Adipocyte (in vitro differentiated cells): ENCODE measurements at regions not wholly inside any gene's neighbourhood (a gene's known extent, or its start where the extent isn't known, plus 50 kb on each side); places are given as distances from the start of the nearest gene placed in this dataset.
A peak's percentile ranks its signal among the peaks of the same experiment; 100 is the strongest.

Experiments
- DNase-seq: peaks from one replicate; pipeline ENCODE4 v3.0.0-alpha.2; 2015; ENCODE audit warnings: low read depth
- H3K27me3 ChIP-seq: replicated peaks from 2 replicates; pipeline ENCODE4 v1.7.0; 2013; ENCODE audit warnings: mild to moderate bottlenecking, low read length, moderate library complexity; ENCODE audit not compliant: control insufficient read depth, insufficient read depth
- H3K36me3 ChIP-seq: 2 replicates; pipeline ENCODE4 v1.7.0; 2013; ENCODE audit warnings: low read length, mild to moderate bottlenecking, moderate library complexity; ENCODE audit not compliant: control insufficient read depth, insufficient read depth, severe bottlenecking
- H3K4me1 ChIP-seq: 2 replicates; pipeline ENCODE4 v1.7.0; 2013; ENCODE audit warnings: mild to moderate bottlenecking, low read length, moderate library complexity; ENCODE audit not compliant: control insufficient read depth, insufficient read depth
- H3K4me3 ChIP-seq: 2 replicates; pipeline ENCODE4 v1.7.0; 2013; ENCODE audit warnings: mild to moderate bottlenecking, low read length, moderate library complexity
- H3K9ac ChIP-seq: 2 replicates; pipeline ENCODE4 v1.7.0; 2013; ENCODE audit warnings: mild to moderate bottlenecking, low read length, moderate library complexity
- H3K9me3 ChIP-seq: 2 replicates; pipeline ENCODE4 v1.7.0; 2013; ENCODE audit warnings: mild to moderate bottlenecking, low read length, moderate library complexity; ENCODE audit not compliant: control insufficient read depth

DNA sequence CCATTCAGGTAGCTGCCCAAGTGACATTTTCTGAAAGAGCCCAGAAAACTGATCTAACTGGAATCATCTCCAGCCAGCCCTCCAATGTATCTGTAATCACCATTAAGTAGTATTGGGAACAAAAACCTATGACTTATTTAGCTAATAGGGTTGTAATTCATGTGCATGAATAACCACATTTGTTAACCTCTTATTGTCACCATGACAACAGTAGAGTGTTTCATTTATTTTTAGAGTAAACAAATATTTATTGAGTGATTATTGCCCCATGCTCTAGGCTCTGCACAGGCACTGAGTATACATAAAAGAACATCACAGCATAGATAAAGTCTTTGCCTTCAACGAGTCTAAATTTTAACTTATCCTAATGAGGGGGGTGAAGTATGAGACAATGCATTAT, 265.4 kb upstream of the UBE2E3 start:
- Histone ChIP-seq H3K4me1 (peaks cover 4% of the 10 kb centered on the region), H3K36me3 (no peaks in the 10 kb centered on the region), H3K27me3 (no peaks in the 10 kb centered on the region), H3K9ac (no peak overlapping the region), H3K9me3 (peaks cover 10% of the 10 kb centered on the region), H3K4me3 (no peak overlapping the region)
- no peak for DNase-seq

- H3K4me1 ChIP-seq = peaks cover 23% of the 10 kb centered on the region
- H3K36me3 ChIP-seq = no peaks in the 10 kb centered on the region
- DNase-seq = no peak
- no peak overlapping the region for H3K4me3 ChIP-seq
- no peak overlapping the region for H3K9ac ChIP-seq
- peaks cover 10% of the 10 kb centered on the region for H3K9me3 ChIP-seq
- H3K27me3 ChIP-seq = no peaks in the 10 kb centered on the region
Observed at GRCh38 chr2:180709392-180710145, 270.8 kb upstream of the UBE2E3 start.

- Histone ChIP-seq H3K4me3 (no peak overlapping the region), H3K9ac (no peak overlapping the region), H3K9me3 (peaks cover 8% of the 10 kb centered on the region), H3K27me3 (no peaks in the 10 kb centered on the region), H3K4me1 (peaks cover 23% of the 10 kb centered on the region), H3K36me3 (no peaks in the 10 kb centered on the region)
- peak; percentile 69 for DNase-seq
Observed at GRCh38 chr2:180707884-180708205, 272.6 kb upstream of the UBE2E3 start.

- Histone ChIP-seq H3K9me3 (peaks cover 3% of the 10 kb centered on the region), H3K4me3 (no peak overlapping the region)
- DNase-seq = no peak
Observed at GRCh38 chr2:180707175-180707883, 273.1 kb upstream of the UBE2E3 start.

GRCh38 chr2:180706694-180707093, 273.7 kb upstream of the UBE2E3 start:
- DNase-seq = no peak
- no peaks in the 10 kb centered on the region for H3K27me3 ChIP-seq
- H3K4me3 ChIP-seq = no peak overlapping the region
- no peaks in the 10 kb centered on the region for H3K9me3 ChIP-seq
- no peak overlapping the region for H3K9ac ChIP-seq
- no peaks in the 10 kb centered on the region for H3K36me3 ChIP-seq
- peaks cover 23% of the 10 kb centered on the region for H3K4me1 ChIP-seq

More at GRCh38 chr2:180707175-180707883, 273.1 kb upstream of the UBE2E3 start:
- Histone ChIP-seq H3K36me3 (no peaks in the 10 kb centered on the region), H3K27me3 (no peaks in the 10 kb centered on the region), H3K9ac (no peak overlapping the region), H3K4me1 (peaks cover 23% of the 10 kb centered on the region)

DNA sequence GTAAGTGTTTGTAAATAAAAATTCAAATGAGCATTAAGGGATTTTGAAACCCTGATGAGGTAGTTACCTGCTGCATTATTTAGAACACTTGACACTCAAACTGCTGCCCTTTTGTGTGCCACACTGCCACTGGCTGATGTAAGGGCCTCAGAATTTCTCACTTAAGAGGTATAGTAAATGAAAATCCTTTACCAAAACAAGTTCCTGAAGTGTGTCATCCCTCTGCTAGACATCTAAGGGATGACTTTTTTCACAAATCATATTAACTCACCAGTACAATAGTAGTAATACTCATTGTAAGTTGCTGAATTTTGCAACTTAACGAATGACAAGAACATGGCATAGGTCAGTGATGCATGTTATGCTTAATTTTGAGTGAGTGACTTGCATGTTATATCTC, 274.9 kb upstream of the UBE2E3 start:
- no peak overlapping the region for H3K4me3 ChIP-seq
- H3K9ac ChIP-seq = no peak overlapping the region
- no peaks in the 10 kb centered on the region for H3K9me3 ChIP-seq
- no peaks in the 10 kb centered on the region for H3K36me3 ChIP-seq
- peaks cover 23% of the 10 kb centered on the region for H3K4me1 ChIP-seq
- H3K27me3 ChIP-seq = no peaks in the 10 kb centered on the region
- no peak for DNase-seq

- Histone ChIP-seq H3K4me1 (peaks cover 23% of the 10 kb centered on the region), H3K9me3 (no peaks in the 10 kb centered on the region), H3K27me3 (no peaks in the 10 kb centered on the region), H3K36me3 (no peaks in the 10 kb centered on the region), H3K4me3 (no peak overlapping the region), H3K9ac (no peak overlapping the region)
- DNase-seq = peak; percentile 19
Observed at GRCh38 chr2:180705122-180705521, 275.3 kb upstream of the UBE2E3 start.

DNA sequence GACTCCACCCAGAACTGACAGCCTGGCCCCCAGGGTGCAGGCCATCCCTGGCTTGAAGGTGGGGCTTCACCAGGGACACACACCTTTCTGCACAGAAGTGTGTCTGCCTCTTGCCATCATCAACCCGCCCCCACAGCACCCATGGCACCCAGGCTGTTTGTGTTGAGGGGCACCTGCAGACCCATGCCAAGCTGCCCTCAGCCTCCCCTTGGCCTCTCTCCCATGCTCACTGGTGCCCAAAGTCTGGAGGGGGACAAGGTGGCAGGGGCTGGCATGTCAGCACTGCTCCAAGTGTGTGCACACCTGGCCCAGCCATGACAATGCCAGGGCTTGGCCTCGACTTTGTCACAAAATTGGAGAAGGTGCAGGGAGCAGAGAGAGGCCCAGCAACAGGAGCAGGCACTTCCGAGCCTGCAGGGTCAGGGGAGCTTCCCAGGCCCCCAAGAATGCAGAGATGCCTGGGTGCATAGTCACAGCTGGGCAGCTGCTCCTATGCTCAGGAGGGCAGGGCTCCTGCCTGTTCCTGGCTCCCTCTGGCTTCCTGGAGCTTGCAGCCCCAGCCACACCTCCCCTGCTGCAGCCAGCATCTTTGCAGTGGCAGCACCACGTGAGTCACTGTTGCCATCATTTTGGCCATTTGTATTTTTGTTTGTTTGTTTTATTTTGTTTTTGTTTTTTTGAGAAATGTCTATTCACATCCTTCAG, 280.6 kb upstream of the UBE2E3 start:
- H3K4me3 ChIP-seq = no peak overlapping the region
- DNase-seq = no peak
- H3K9ac ChIP-seq = no peak overlapping the region
- no peaks in the 10 kb centered on the region for H3K27me3 ChIP-seq
- no peaks in the 10 kb centered on the region for H3K36me3 ChIP-seq
- H3K4me1 ChIP-seq = peaks cover 11% of the 10 kb centered on the region
- H3K9me3 ChIP-seq = no peaks in the 10 kb centered on the region

DNA sequence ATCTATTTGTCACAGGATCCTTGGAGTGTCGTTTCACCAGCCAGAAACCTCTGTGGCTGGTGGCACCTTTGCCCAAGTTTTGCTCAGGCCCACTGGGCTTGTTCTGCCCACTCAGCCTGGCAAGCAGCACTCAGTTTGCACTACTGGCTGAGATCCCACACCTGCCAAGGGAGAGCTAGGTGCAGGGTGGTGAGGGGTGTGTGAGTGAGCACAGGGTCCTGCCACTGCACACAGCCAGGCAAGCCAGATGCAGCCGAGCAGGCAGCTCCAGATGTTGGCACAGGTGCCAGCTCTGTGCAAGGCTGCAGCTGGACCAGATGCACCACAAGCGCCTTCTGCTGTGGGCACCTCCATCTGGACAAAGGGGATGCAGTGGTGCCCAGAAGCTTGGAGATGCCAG, 281.7 kb upstream of the UBE2E3 start:
- Histone ChIP-seq H3K36me3 (no peaks in the 10 kb centered on the region), H3K9me3 (no peaks in the 10 kb centered on the region), H3K4me1 (peaks cover 14% of the 10 kb centered on the region), H3K4me3 (no peak overlapping the region), H3K9ac (no peak overlapping the region), H3K27me3 (no peaks in the 10 kb centered on the region)
- DNase-seq = no peak

DNA sequence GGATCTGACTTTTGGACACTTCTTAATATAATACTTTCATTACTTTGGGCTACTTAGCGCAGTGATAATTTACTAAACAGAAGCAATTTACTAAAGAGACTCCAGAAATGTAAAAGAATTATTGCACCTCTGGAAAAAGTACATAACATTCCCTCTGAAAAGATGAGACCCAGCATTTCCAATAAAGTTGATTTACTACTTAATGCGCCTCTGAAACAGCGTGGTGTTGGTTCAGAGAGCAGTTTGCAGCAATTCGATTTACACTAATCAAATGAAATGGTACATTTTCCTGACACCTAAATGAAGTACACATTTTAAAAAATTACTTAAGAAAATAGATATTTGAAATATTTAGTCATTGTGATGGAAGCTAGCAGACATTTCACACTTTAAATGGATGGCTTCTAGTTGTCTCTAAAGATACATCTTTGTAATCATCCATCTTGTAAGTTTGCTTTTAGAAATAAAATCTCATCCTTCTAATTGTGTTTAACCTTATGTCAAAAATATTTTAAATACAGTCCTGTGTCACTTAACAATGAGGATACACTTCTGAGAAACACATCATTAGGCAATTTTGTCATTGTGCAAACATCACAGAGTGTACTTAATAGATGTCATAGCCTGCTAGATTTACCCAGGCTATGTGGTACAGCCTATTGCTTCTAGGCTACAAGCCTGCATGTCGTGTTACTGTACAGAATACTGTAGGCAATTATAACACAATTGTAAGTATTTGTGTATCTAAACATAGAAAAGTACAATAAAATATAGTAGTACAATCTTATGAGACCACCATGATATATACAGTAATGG, 284.6 kb upstream of the UBE2E3 start:
- Histone ChIP-seq H3K4me3 (peak overlapping the region; percentile 74), H3K4me1 (peaks cover 14% of the 10 kb centered on the region), H3K9ac (peak overlapping the region; percentile 5), H3K27me3 (no peaks in the 10 kb centered on the region), H3K36me3 (no peaks in the 10 kb centered on the region), H3K9me3 (no peaks in the 10 kb centered on the region)
- no peak for DNase-seq
